AG10803 (cell line): ENCODE measurements at regions not wholly inside any gene's neighbourhood (a gene's known extent, or its start where the extent isn't known, plus 50 kb on each side); places are given as distances from the start of the nearest gene placed in this dataset.

Experiments
- DNase-seq: peaks from one replicate; pipeline ENCODE4 v3.0.0; 2010; ENCODE audit warnings: low read depth
- H3K4me3 ChIP-seq: 2 replicates; pipeline ENCODE4 v1.5.1; 2011; ENCODE audit warnings: mild to moderate bottlenecking, low read length, control low read depth
- TF ChIP-seq, protein P1 (sequence below): conservative IDR thresholded peaks from 2 replicates; pipeline ENCODE4 v1.5.1; 2011; ENCODE audit warnings: mild to moderate bottlenecking, low read length, control low read depth, inconsistent platforms

DNA sequence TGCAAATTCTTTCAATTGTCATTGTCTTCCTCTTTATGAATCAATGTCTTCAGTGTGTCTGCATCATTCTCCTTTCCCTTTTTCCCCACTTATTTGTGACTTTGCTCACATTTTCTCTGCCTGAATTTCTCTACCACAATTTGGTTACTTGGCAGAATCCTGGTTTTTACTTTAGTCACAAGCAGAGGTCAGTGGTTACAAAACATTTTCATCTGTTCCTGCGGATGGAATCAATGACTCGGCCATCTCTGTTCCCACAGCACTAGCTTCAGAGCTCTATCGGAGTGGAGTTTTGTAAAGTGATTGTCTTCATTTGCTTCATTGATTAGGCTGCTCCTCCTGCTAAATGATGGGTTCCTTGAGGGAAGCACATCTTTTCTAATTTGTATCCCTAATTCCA, 501.3 kb upstream of the AADAT start:
- H3K4me3 ChIP-seq: no peak overlapping the region
- peak; percentile 1 for DNase-seq
- TF ChIP-seq, protein P1, sequence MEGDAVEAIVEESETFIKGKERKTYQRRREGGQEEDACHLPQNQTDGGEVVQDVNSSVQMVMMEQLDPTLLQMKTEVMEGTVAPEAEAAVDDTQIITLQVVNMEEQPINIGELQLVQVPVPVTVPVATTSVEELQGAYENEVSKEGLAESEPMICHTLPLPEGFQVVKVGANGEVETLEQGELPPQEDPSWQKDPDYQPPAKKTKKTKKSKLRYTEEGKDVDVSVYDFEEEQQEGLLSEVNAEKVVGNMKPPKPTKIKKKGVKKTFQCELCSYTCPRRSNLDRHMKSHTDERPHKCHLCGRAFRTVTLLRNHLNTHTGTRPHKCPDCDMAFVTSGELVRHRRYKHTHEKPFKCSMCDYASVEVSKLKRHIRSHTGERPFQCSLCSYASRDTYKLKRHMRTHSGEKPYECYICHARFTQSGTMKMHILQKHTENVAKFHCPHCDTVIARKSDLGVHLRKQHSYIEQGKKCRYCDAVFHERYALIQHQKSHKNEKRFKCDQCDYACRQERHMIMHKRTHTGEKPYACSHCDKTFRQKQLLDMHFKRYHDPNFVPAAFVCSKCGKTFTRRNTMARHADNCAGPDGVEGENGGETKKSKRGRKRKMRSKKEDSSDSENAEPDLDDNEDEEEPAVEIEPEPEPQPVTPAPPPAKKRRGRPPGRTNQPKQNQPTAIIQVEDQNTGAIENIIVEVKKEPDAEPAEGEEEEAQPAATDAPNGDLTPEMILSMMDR: no peak

DNA sequence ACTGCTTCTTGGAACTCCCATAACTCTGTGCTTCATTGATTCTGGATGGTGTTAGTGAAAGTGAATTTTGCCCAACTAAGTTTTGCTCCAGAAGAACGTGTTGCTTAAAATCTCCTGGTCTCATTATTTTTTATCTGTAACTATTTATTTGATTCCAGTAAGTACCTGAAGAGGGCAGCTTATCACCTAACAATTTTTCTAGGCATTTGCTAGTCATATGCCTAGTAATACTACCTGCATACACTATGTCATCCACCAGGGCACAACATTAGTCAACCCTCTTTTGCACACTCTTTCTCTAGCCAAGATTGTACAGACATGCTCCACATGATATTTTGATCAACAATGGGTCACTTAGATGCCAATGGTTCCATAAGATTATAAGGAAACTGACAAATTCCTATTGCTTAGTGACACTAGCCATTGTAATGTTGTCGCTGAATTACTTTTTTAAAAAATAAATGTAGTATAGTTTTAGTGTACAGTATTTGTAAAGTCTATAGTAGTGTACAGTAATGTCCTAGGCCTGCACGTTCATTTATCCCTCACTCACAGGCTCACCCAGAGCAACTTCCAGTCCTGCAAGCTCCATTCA, 499.9 kb upstream of the AADAT start:
- peak; percentile 1 for DNase-seq
- H3K4me3 ChIP-seq: no peak overlapping the region
- TF ChIP-seq, protein P1: no peak

DNA sequence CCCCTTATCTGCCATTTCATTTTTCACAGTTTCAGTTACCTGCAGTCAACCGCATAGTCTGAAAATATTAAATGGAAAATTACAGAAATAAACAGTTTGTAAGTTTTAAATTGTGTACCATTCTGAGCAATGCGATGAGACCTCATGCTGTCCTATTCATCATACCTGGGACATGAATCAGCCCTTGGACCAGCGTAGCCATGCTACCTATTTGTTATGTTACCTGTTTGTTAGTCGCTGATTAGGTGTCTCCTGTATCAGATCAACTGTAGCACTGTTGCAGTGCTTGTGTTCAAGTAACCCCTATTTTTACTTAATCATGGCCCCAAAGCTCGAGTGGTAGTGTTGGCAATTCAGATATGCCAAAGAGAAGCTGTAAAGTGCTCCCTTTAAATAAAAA, 492.2 kb upstream of the AADAT start:
- no peak overlapping the region for H3K4me3 ChIP-seq
- DNase-seq: no peak
- TF ChIP-seq, protein P1: no peak

DNA sequence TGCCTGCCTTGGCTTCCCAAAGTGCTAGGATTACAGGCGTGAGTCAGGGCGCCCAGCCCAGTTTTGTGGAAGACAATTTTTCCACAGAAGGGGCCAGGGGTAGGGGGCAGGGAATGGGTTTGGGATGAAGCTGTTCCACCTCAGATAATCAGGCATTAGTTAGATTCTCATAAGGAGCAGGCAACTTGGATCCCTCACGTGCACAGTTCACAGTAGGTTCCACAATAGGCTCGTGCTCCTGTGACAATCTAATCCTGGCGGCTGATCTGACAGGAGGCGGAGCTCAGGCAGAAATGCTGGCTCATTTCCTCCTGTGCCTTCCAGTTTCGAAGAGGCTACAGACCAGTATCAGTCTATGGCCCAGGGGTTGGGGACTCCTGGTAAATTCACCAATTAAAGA, 491.6 kb upstream of the AADAT start:
- TF ChIP-seq, protein P1: no peak
- no peak for DNase-seq

DNA sequence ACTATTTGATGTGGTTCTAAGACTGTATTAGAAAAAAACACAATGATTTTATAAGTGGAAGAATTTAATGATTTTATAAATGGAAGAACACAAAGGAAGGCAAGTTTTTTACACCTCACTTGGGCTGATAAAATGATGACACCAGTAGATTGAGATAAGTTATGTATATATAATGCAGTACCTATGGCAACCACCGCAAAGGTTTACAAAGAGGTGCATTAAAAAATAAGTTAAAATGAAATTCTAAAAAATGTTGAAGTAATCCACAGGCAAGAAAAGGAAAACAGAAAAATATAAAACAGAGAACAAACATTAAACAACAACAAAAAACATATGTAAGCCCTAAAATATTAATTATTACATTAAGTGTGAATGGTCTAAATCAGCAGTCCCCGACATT, 490.9 kb upstream of the AADAT start:
- TF ChIP-seq, protein P1: no peak
- no peak overlapping the region for H3K4me3 ChIP-seq
- no peak for DNase-seq

More for the DNA sequence above, 491.6 kb upstream of the AADAT start:
- H3K4me3 ChIP-seq: no peak overlapping the region

DNA sequence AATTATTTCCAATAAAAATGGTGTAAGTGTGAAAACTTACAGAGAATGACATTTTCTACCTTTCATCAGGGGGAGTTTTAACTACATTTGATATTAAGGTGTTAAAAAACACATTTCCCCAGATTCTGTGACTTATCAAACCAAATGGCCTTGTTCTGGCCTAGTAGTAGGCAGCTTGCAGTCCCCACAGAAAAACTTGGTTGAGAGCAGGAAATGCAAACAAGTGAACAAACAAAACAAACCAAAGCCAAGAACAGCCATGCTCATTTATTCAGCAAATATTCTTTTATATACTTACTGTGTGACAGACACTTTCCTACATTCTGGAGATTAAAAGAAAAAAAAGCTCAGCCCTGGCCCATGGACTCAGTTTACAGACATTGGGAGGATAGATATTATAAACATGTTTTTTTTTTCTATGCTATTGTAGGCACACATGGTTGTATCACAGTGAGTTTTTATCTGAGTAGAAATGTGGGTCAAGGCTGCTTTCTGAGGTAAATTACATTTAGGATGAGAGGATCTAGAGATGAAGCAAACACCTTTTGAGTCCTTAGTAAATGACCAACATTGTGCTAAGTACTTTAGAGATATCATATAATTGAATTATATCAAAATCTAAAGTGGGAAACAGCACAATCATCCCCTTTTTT, 449.2 kb upstream of the AADAT start:
- no peak overlapping the region for H3K4me3 ChIP-seq
- TF ChIP-seq, protein P1: no peak
- no peak for DNase-seq
